GM13977 (cell line): ENCODE measurements at regions not wholly inside any gene's neighbourhood (a gene's known extent, or its start where the extent isn't known, plus 50 kb on each side); places are given as distances from the start of the nearest gene placed in this dataset.
"Not testable (repeated sequence)": the region's sequence is repeated elsewhere in the genome, so short reads cannot be mapped to it uniquely, and the experiment has no call there.

Experiments
- DNase-seq: peaks from one replicate; pipeline ENCODE4 v3.0.0; 2012; ENCODE audit warnings: low spot score
- in situ Hi-C: fragments of 300-500 bp; cut with MboI; formaldehyde crosslinking; loops from one replicate; pipeline ENCODE4 v1.12.0; 2022; ENCODE audit warnings: low sequenced_read_pairs, low pct_unique_long_range_greater_than_20kb, mixed read lengths, inconsistent platforms; ENCODE audit not compliant: unreplicated experiment
- TF ChIP-seq, protein P1 (sequence below): IDR thresholded peaks from 2 replicates; pipeline ENCODE4 v1.5.1; 2012; ENCODE audit warnings: mild to moderate bottlenecking, control low read depth; ENCODE audit not compliant: insufficient read depth; ENCODE audit errors: extremely low read depth, missing control alignments

DNA sequence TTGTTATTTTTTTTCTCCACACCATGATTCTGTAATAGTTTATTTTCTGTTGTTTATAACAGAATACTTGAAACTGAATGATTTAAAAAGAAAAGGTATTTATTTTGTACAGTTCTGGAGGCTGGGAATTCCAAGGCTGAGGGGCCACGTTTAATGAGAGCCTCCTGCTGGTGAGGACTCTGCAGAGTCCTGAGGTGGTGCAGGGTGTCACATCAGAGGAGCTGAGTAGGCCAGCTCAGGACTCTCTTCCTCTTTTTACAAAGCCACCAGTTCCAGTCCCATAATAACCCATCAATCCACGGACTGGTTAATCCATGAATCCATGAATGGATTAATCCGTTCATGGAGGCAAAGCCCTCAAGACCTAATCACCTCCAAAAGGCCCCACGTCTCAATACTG, 71.6 kb downstream of the TFAP2A start:
- TF ChIP-seq, protein P1, sequence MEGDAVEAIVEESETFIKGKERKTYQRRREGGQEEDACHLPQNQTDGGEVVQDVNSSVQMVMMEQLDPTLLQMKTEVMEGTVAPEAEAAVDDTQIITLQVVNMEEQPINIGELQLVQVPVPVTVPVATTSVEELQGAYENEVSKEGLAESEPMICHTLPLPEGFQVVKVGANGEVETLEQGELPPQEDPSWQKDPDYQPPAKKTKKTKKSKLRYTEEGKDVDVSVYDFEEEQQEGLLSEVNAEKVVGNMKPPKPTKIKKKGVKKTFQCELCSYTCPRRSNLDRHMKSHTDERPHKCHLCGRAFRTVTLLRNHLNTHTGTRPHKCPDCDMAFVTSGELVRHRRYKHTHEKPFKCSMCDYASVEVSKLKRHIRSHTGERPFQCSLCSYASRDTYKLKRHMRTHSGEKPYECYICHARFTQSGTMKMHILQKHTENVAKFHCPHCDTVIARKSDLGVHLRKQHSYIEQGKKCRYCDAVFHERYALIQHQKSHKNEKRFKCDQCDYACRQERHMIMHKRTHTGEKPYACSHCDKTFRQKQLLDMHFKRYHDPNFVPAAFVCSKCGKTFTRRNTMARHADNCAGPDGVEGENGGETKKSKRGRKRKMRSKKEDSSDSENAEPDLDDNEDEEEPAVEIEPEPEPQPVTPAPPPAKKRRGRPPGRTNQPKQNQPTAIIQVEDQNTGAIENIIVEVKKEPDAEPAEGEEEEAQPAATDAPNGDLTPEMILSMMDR, result no peak
- no peak for DNase-seq
- in situ Hi-C loops, result no loop called here

DNA sequence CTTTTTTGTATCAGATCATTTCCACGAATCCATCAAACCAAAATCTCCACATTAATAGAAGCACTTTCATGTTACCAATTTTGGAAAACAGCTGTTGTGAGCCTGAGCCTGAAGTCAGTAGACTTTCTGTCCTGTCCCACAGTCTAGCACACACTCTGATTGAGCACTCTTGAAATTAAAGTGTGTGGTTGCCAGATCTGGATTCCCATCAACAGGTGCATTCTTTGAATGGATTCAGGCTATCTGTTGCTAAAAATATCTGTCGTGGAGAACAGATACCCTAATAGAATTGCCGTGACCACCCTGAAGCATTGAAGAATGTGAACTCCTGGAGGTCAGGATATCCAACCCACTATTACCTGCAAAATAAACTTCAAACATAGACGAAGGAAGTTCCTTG, 73.3 kb downstream of the TFAP2A start:
- no peak for DNase-seq
- in situ Hi-C loops, result no loop called here

DNA sequence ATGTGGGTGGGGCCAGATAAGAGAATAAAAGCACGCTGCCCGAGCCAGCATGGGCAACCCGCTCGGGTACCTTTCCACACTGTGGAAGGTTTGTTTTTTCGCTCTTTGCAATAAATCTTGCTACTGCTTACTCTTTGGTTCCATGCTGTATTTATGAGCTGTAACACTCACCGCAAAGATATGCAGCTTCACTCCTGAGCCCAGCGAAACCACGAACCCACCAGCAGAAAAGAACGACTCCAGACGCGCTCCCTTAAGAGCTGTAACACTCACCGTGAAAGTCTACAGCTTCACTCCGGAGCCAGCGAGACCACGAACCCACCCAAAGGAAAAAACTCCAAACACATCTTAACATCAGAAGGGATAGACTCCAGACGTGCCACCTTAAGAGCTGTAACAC, 76.7 kb downstream of the TFAP2A start:
- TF ChIP-seq, protein P1, result no peak
- no peak for DNase-seq
- in situ Hi-C loops, result no loop called here

More for the DNA sequence above, 73.3 kb downstream of the TFAP2A start:
- TF ChIP-seq, protein P1, result no peak

DNA sequence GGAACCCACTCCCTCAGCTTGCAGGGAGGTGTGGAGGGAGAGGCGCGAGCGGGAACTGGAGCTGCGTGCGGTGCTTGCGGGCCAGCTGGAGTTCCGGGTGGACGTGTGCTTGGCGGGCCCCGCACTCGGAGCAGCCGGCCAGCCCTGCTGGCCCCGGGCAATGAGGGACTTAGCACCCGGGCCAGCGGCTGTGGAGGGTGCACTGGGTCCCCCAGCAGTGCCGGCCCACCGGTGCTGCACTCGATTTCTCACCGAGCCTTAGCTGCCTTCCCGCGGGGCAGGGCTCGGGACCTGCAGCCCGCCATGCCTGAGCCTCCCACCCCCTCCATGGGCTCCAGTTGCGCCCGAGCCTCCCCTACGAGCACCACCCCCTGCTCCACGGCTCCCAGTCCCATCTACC, 77.5 kb downstream of the TFAP2A start:
- in situ Hi-C loops, DNase-seq: not testable (repeated sequence)

DNA sequence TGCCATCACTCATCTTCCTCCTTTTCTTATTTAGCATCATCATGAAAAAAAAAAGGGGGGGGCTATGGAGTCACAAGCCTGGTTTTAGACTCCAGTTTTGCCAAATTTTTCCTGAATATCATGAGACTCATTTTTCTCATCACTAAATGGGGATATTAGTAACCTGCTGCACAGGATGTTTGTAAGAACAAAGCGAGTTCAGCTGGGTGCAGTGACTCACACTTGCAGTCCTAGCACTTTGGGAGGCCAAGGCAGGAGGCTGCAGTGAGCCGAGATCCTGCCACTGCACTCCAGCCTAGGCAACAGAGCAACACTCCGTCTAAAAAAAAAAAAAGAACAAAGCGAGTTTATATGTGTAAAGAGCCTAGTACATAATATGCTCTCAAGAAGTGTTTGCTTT, 82.8 kb downstream of the TFAP2A start:
- no peak for DNase-seq
- in situ Hi-C loops, result no loop called here
- TF ChIP-seq, protein P1, result no peak

DNA sequence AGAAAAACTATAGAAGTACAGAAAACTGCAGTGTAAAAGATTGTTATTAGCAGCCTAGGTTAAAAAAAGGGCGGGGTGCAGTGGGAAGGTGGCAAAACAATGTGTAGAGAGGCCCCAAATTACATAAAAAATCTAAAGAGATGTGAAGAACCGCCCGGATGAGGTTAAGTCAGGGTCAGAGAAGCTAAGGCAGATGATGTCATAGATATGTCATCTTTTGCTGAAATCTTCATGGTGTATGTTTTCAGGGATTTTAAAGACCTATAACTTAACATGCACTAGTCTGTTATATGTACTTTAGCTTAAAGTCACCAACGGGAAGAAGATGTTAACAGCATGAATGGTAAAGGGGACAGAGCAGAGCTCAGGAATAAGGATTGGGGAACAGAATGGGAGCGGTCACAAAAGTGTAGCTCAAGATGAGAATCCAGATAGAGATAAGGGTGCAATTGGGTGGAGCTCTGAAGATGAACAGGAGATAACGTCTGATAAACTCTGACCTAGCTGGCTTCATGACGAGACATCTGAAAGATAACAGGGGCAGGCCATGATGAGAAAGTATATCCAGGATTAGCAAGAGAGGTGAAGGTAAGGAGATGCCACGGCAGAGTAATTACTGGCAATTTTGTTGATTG, 83.4 kb downstream of the TFAP2A start:
- in situ Hi-C loops, result no loop called here
- TF ChIP-seq, protein P1, result no peak
- no peak for DNase-seq

DNA sequence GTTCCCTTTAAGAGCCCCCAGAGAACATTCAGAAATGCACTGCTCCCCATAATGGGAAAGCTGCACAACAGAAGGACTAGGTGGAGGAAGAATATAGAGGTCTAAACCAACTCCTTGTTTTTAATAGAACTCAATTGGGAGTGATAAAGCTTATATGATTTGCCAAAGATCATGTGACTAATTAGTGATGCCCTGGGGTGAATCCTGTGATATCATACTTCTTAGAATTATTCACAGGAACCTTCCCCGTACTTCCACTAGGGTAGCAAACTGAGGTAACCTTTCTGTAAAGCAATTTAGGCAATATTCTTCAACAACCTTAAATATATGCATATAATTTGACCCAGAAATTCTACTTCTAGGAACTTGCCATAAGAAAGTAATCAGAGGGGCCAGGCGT, 84.4 kb downstream of the TFAP2A start:
- in situ Hi-C loops, result no loop called here

More for the DNA sequence above, 84.4 kb downstream of the TFAP2A start:
- TF ChIP-seq, protein P1, result no peak
- no peak for DNase-seq
